GM23248 (cell line): ENCODE measurements at regions not wholly inside any gene's neighbourhood (a gene's known extent, or its start where the extent isn't known, plus 50 kb on each side); places are given as distances from the start of the nearest gene placed in this dataset.

Experiments used
- DNase-seq: peaks from one replicate; pipeline ENCODE4 v3.0.0-alpha.2; 2015
- H2AFZ ChIP-seq: fragments of 200-600 bp; sonication (generic); 2 replicates; pipeline ENCODE4 v1.6.1; 2016; ENCODE audit warnings: antibody characterized with exemption
- H3F3A ChIP-seq: fragments of 200-600 bp; sonication (generic); 2 replicates; pipeline ENCODE4 v1.6.1; 2016; ENCODE audit warnings: mild to moderate bottlenecking, antibody characterized with exemption, mixed run types; ENCODE audit not compliant: insufficient read depth
- H3K27ac ChIP-seq: fragments of 200-600 bp; sonication (generic); 2 replicates; pipeline ENCODE4 v1.5.1; 2016; ENCODE audit warnings: mild to moderate bottlenecking
- H3K27me3 ChIP-seq: fragments of 200-600 bp; sonication (generic); replicated peaks from 2 replicates; pipeline ENCODE4 v1.6.1; 2016; ENCODE audit warnings: mild to moderate bottlenecking; ENCODE audit not compliant: insufficient read depth
- H3K36me3 ChIP-seq: fragments of 200-600 bp; sonication (generic); 2 replicates; pipeline ENCODE4 v1.6.1; 2016; ENCODE audit warnings: low read depth, mild to moderate bottlenecking
- H3K4me1 ChIP-seq: fragments of 200-600 bp; sonication (generic); 2 replicates; pipeline ENCODE4 v1.6.1; 2016; ENCODE audit warnings: mild to moderate bottlenecking; ENCODE audit not compliant: insufficient read depth
- H3K4me2 ChIP-seq: fragments of 200-600 bp; sonication (generic); one replicate; pipeline ENCODE4 v1.6.1; 2016; ENCODE audit warnings: mild to moderate bottlenecking; ENCODE audit not compliant: unreplicated experiment
- H3K4me3 ChIP-seq: fragments of 200-600 bp; sonication (generic); 2 replicates; pipeline ENCODE4 v1.5.1; 2016; ENCODE audit warnings: mild to moderate bottlenecking
- H3K79me2 ChIP-seq: fragments of 200-600 bp; sonication (generic); 2 replicates; pipeline ENCODE4 v1.6.1; 2016; ENCODE audit warnings: mild to moderate bottlenecking; ENCODE audit not compliant: insufficient read depth
- H3K9ac ChIP-seq: fragments of 200-600 bp; sonication (generic); 2 replicates; pipeline ENCODE4 v1.6.1; 2016; ENCODE audit warnings: mild to moderate bottlenecking
- H3K9me2 ChIP-seq: fragments of 200-600 bp; sonication (generic); 2 replicates; pipeline ENCODE4 v1.6.1; 2016; ENCODE audit warnings: mixed run types, mild to moderate bottlenecking, moderate library complexity; ENCODE audit not compliant: insufficient read depth
- H3K9me3 ChIP-seq: fragments of 200-600 bp; sonication (generic); one replicate; pipeline ENCODE4 v1.6.1; 2017; ENCODE audit warnings: low read depth
- H4K20me1 ChIP-seq: fragments of 200-600 bp; sonication (generic); 2 replicates; pipeline ENCODE4 v1.6.0; 2016; ENCODE audit not compliant: insufficient read depth
- EZH2 ChIP-seq: fragments of 200-600 bp; sonication (generic); IDR thresholded peaks from 2 replicates; pipeline ENCODE4 v1.6.1; 2018; ENCODE audit warnings: antibody characterized with exemption, mild to moderate bottlenecking; ENCODE audit not compliant: insufficient read depth, poor library complexity, severe bottlenecking
- EZH2phosphoT487 ChIP-seq: fragments of 200-600 bp; sonication (generic); IDR thresholded peaks from 2 replicates; pipeline ENCODE4 v1.6.1; 2018; ENCODE audit warnings: antibody characterized with exemption, moderate library complexity, mild to moderate bottlenecking, low read depth; ENCODE audit not compliant: insufficient read depth
- WGBS, 2 experiments: methylation state at CpG; one replicate each; pipeline ENCODE4 v1.1.6; 2015 to 2017; ENCODE audit warnings: low lambda C conversion rate in 2 of 2, low coverage in 1 of 2; ENCODE audit errors: missing lambda C conversion rate in 2 of 2; 5-methylcytosine and 5-hydroxymethylcytosine counted together
- in situ Hi-C: fragments of 300-500 bp; cut with MboI; formaldehyde crosslinking; loops from 2 replicates; pipeline ENCODE4 v1.15.0; 2020

- H3K27ac ChIP-seq, result no peak overlapping the region
- TF ChIP-seq EZH2phosphoT487 (no peak), EZH2 (no peak)
- H3F3A ChIP-seq, result no peaks in the 10 kb centered on the region
- H3K9ac ChIP-seq, result no peak overlapping the region
- no peak overlapping the region for H2AFZ ChIP-seq
- H3K4me1 ChIP-seq, result no peaks in the 10 kb centered on the region
- DNase-seq, result no peak
- in situ Hi-C loops, result no loop called here
- H3K27me3 ChIP-seq, result no peaks in the 10 kb centered on the region
- no peaks in the 10 kb centered on the region for H3K9me2 ChIP-seq
- H3K9me3 ChIP-seq, result no peaks in the 10 kb centered on the region
- H3K4me3 ChIP-seq, result no peak overlapping the region
- no peaks in the 10 kb centered on the region for H3K36me3 ChIP-seq
- WGBS, 2 experiments, result 10 to 12% methylated on average over 2 of the region's 2 CpGs
- H3K79me2 ChIP-seq, result no peaks in the 10 kb centered on the region
- no peaks in the 10 kb centered on the region for H4K20me1 ChIP-seq
- no peak overlapping the region for H3K4me2 ChIP-seq
These were observed 448.0 kb upstream of the FAT3 start for GRCh38 chr11:91776655-91777054.

GRCh38 chr11:91773090-91773489 is 451.5 kb upstream of the FAT3 start:
- Histone ChIP-seq H3K79me2 (no peaks in the 10 kb centered on the region), H3K27me3 (no peaks in the 10 kb centered on the region), H3K4me1 (no peaks in the 10 kb centered on the region), H3K9ac (no peak overlapping the region), H3K36me3 (no peaks in the 10 kb centered on the region), H3K4me2 (no peak overlapping the region), H3K9me2 (no peaks in the 10 kb centered on the region), H4K20me1 (no peaks in the 10 kb centered on the region), H3K9me3 (no peaks in the 10 kb centered on the region), H3K27ac (no peak overlapping the region), H2AFZ (no peak overlapping the region), H3K4me3 (no peak overlapping the region), H3F3A (no peaks in the 10 kb centered on the region)
- TF ChIP-seq EZH2phosphoT487 (no peak), EZH2 (no peak)
- WGBS, 2 experiments, result 26 to 33% methylated on average over 2 of the region's 2 CpGs
- no peak for DNase-seq
- in situ Hi-C loops, result no loop called here

- DNase-seq, result no peak
- in situ Hi-C loops, result no loop called here
These were observed 452.7 kb upstream of the FAT3 start for GRCh38 chr11:91771961-91772360.

GRCh38 chr11:91768783-91769182 is 455.8 kb upstream of the FAT3 start:
- DNase-seq, result no peak
- H3K9ac ChIP-seq, result no peak overlapping the region
- no peaks in the 10 kb centered on the region for H3K4me1 ChIP-seq
- H4K20me1 ChIP-seq, result no peaks in the 10 kb centered on the region
- no peak overlapping the region for H3K4me2 ChIP-seq
- H3F3A ChIP-seq, result no peaks in the 10 kb centered on the region
- H3K9me2 ChIP-seq, result no peaks in the 10 kb centered on the region
- no peaks in the 10 kb centered on the region for H3K27me3 ChIP-seq
- H3K36me3 ChIP-seq, result no peaks in the 10 kb centered on the region
- H3K79me2 ChIP-seq, result no peaks in the 10 kb centered on the region
- in situ Hi-C loops, result no loop called here
- no peak overlapping the region for H2AFZ ChIP-seq
- H3K9me3 ChIP-seq, result no peaks in the 10 kb centered on the region
- TF ChIP-seq EZH2phosphoT487, result no peak
- TF ChIP-seq EZH2, result no peak
- H3K4me3 ChIP-seq, result no peak overlapping the region
- H3K27ac ChIP-seq, result no peak overlapping the region
- WGBS, 2 experiments, result 15 to 23% methylated on average over 1 of the region's 1 CpG

More at GRCh38 chr11:91771961-91772360, 452.7 kb upstream of the FAT3 start:
- Histone ChIP-seq H3K4me2 (no peak overlapping the region), H3K9me3 (no peaks in the 10 kb centered on the region), H3F3A (no peaks in the 10 kb centered on the region), H3K79me2 (no peaks in the 10 kb centered on the region), H2AFZ (no peak overlapping the region), H3K27me3 (no peaks in the 10 kb centered on the region), H3K4me3 (no peak overlapping the region), H3K4me1 (no peaks in the 10 kb centered on the region), H4K20me1 (no peaks in the 10 kb centered on the region), H3K9me2 (no peaks in the 10 kb centered on the region), H3K27ac (no peak overlapping the region), H3K9ac (no peak overlapping the region), H3K36me3 (no peaks in the 10 kb centered on the region)
- 0 to 10% methylated on average over 1 of the region's 1 CpG for WGBS, 2 experiments
- TF ChIP-seq EZH2 (no peak), EZH2phosphoT487 (no peak)

GRCh38 chr11:91763331-91763730 is 461.3 kb upstream of the FAT3 start:
- Histone ChIP-seq H2AFZ (no peak overlapping the region), H3K79me2 (no peaks in the 10 kb centered on the region), H3F3A (no peaks in the 10 kb centered on the region), H3K4me2 (no peak overlapping the region), H4K20me1 (no peaks in the 10 kb centered on the region), H3K4me1 (no peaks in the 10 kb centered on the region), H3K27me3 (no peaks in the 10 kb centered on the region), H3K9ac (no peak overlapping the region), H3K4me3 (no peak overlapping the region), H3K36me3 (no peaks in the 10 kb centered on the region), H3K9me2 (no peaks in the 10 kb centered on the region), H3K9me3 (no peaks in the 10 kb centered on the region), H3K27ac (no peak overlapping the region)
- in situ Hi-C loops, result no loop called here
- DNase-seq, result no peak
- TF ChIP-seq EZH2, result no peak
- no peak for TF ChIP-seq EZH2phosphoT487
